HG02759 (cell line): ENCODE measurements at regions not wholly inside any gene's neighbourhood (a gene's known extent, or its start where the extent isn't known, plus 50 kb on each side); places are given as distances from the start of the nearest gene placed in this dataset.
"Not testable (repeated sequence)": the region's sequence is repeated elsewhere in the genome, so short reads cannot be mapped to it uniquely, and the experiment has no call there.

Experiments used
- ATAC-seq: cut with Tn5 transposase; IDR thresholded peaks from one replicate; pipeline ENCODE4 v1.9.1; 2021; ENCODE audit warnings: mild to moderate bottlenecking, moderate library complexity; ENCODE audit not compliant: unreplicated experiment

DNA sequence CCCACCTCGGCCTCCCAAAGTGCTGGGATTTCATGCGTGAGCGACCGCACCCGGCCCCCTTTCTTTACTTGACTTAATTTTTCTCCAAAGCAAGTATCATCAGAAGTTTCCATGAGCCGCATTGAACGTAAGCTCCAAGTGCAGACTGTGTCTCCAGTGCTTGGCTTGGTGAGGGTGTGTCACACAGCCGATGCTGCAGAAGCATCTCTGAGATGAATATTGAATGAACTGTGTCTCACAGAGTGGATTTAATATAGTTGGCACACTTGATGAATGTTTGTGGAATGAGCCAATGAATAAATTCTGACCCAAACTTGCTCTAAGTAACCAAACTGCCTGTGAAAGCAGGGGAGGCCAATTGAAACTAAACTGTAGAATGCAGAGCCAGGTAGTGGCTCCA lies 159.4 kb upstream of the KBTBD8 start:
- no peak for ATAC-seq

DNA sequence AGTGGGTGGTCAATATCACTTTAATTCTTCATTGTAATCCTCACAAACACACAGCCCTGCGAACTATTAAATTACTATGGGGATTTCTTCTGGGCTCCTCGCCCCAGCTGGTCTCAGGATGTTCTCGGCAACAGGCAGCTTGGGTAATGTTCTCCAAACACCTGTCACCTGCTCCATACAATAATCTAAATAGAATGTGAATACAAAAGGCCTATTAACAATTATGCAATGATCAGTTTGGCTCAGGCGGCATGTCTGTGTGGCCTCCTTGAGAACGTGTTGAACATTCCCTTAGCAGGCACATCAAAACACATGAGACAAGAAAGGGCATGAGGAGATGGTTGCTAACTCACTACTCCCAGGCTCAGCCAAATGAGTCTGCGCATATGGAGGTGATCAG lies 158.6 kb upstream of the KBTBD8 start:
- no peak for ATAC-seq

- not testable (repeated sequence) for ATAC-seq
These were observed 155.2 kb upstream of the KBTBD8 start for GRCh38 chr3:66842761-66843464.

- ATAC-seq = no peak
These were observed 146.1 kb upstream of the KBTBD8 start for GRCh38 chr3:66851894-66852613.

GRCh38 chr3:66854601-66855151 lies 143.4 kb upstream of the KBTBD8 start:
- ATAC-seq = no peak

GRCh38 chr3:66856533-66856932 lies 141.6 kb upstream of the KBTBD8 start:
- ATAC-seq = no peak

DNA sequence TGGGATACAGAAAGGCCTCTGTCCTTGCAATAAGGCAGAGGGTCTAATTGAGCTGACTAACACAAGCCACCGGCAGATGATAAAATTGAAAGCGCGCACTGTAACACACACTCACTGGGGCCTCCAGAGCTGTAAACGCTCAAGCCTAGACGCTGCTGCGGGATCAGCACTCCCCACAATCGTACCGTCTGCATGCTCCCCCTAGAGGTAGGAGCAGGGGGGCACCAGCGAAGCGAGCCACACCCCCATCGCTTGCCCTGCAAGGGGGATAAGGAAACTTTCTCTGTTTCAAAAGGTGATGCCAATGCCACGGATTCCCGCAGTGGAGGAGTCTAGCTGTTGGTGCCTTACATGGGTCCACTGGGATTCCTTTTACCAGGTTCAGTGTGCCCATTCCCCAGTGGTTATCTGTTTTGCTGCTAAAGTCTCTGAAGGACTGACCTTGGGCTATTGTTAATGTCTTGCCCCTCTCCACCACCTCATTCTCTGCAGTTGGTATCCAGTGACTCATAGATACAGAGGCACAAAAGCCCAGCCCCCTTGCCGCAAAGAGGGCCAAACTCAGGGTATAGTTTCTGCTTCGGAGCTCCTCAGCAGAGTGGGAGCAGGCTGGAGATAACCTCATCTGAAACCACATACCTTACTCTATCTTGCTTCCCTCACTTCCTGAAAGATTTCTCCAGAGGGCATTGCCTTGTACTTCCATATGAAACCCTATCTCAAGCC lies 139.3 kb upstream of the KBTBD8 start:
- ATAC-seq = no peak

DNA sequence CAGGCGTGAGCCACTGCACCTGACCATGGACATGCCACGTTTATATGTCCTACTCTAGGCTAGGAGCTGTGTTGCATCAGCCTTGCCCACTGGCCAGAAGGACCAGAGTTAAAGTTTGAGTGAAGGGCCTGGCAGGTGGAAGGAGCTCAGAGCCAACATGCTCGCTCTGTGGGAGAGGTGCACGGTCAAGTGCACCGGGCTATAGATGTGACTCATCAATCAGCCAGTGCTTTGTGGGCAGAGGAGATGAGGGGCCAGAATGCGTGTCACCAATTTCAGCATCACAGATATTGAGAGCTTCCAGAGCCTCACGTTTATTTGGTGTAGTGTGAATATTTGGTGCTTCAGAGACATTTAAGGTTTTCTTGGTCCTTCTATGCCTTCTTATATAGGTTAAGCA lies 137.3 kb upstream of the KBTBD8 start:
- ATAC-seq = no peak

GRCh38 chr3:66863205-66864111 lies 134.6 kb upstream of the KBTBD8 start:
- ATAC-seq = no peak

GRCh38 chr3:66884659-66885058 lies 113.4 kb upstream of the KBTBD8 start:
- ATAC-seq = no peak

DNA sequence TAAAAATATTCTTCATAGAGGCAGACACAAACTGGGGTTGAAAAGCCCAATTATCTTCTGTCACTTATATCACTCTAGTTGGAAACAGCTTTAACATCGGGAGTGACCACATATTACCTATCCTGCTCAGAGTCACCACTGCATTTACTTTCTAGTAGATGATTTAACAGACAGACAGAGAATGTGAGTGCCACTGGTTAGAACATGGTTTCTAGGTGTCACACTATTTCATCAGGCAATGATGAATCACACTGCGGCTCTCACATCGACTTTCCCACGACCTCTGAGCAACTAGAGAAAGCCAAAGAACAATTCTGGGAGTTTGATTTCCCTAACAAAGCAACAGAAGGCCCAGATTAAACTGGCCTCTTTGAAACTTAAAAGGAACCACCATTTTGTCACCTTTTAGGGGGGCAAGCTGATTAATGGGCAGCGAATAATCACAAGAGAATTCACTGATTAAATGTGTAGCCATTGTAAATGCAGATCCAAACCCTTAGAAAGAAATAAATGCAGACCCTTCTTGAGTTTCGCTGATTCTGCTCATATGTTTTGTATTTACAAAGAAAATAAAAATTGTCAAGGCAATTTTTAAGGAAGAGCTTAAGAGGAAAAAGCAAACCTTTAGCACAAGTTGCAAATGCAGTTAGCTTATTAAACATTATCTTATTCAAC lies 112.6 kb upstream of the KBTBD8 start:
- ATAC-seq = no peak

- no peak for ATAC-seq
These were observed 108.2 kb upstream of the KBTBD8 start for GRCh38 chr3:66889750-66890494.

DNA sequence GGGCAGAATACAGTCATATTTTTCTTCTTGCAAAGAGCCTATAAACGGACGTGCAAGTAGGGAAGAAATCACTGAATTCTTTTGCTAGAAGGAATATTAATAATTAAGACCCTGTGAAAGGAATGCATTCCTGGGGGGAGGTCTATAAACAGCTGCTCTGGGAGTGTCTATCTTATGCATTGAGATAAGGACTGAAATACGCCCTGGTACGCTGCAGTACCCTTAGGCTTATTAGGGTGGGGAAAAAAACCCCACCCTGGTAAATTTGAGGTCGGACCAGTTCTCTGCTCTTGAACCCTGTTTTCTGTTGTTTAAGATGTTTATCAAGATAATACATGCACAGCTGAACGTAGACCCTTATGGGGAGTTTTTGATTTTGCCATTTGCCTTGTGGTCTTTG lies 100.0 kb upstream of the KBTBD8 start:
- no peak for ATAC-seq

GRCh38 chr3:66904336-66904735 lies 93.8 kb upstream of the KBTBD8 start:
- ATAC-seq = no peak

- ATAC-seq = no peak
These were observed 93.1 kb upstream of the KBTBD8 start for GRCh38 chr3:66904831-66905493.

GRCh38 chr3:66907136-66907535 lies 91.0 kb upstream of the KBTBD8 start:
- no peak for ATAC-seq

- no peak for ATAC-seq
These were observed 87.6 kb upstream of the KBTBD8 start for GRCh38 chr3:66910266-66911055.

DNA sequence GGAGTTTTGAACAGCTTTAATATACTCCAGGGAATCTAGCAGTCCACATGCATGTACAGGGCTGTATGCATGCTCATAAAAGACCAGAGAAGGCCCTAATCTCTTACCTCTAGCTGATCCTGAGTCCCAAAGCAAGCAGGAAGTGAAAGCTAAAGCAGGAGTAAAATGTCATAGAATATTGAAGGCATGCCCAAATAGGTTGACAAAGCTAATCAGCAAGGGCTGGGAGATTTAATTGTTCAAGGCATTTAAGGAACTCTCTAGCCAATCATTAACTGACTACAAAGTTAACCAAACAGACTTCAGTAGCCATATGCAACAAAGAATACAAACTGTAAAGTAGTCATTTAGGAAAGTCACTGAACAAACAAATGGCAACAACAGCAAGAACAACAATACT lies 85.8 kb upstream of the KBTBD8 start:
- ATAC-seq = no peak
